Vagina (tissue), 2 donors: ENCODE measurements at regions not wholly inside any gene's neighbourhood (a gene's known extent, or its start where the extent isn't known, plus 50 kb on each side); places are given as distances from the start of the nearest gene placed in this dataset.

Experiments
- DNase-seq, 2 donors: peaks; one replicate each; pipeline ENCODE4 v3.0.0-alpha.2; 2017; ENCODE audit errors: extremely low spot score in 2 of 2
- H3K27ac ChIP-seq: fragments of 200-600 bp; sonication (generic); one replicate; pipeline ENCODE4 v1.5.1; 2019
- H3K27me3 ChIP-seq: fragments of 200-600 bp; sonication (generic); one replicate; pipeline ENCODE4 v1.5.1; 2019
- H3K36me3 ChIP-seq, 2 donors: fragments of 200-600 bp; sonication (generic); one replicate each; pipeline ENCODE4 v1.5.1; 2017 to 2019
- H3K4me1 ChIP-seq: fragments of 200-600 bp; sonication (generic); one replicate; pipeline ENCODE4 v1.5.1; 2019
- H3K4me3 ChIP-seq, 2 donors: fragments of 200-600 bp; sonication (generic); 1 replicate in 1 of 2; 2 replicates in 1 of 2; pipeline ENCODE4 v1.5.1; 2016 to 2019
- H3K9me3 ChIP-seq: fragments of 200-600 bp; sonication (generic); one replicate; pipeline ENCODE4 v1.5.1; 2019
- POLR2A ChIP-seq, 2 donors: fragments of 450-650 bp; IDR thresholded peaks; one replicate each; pipeline ENCODE4 v1.6.1; 2017; ENCODE audit warnings: antibody characterized with exemption in 2 of 2, mild to moderate bottlenecking in 2 of 2, moderate library complexity in 2 of 2
- POLR2AphosphoS5 ChIP-seq, 2 donors: sonication (generic); formaldehyde crosslinking; IDR thresholded peaks; one replicate each; pipeline ENCODE4 v1.9.0; 2017; ENCODE audit warnings: antibody characterized with exemption in 2 of 2, mild to moderate bottlenecking in 2 of 2, low read depth in 1 of 2; ENCODE audit not compliant: insufficient read depth in 1 of 2
- intact Hi-C: fragments of 100-400 bp; cut with DNase I; formaldehyde crosslinking; loops from one replicate; pipeline ENCODE4 v1.15.1; 2023
- TF ChIP-seq, protein P1 (sequence below), 3 experiments: fragments of 450-650 bp in 2 of 3; fragments of 200-600 bp in 1 of 3; sonication (generic) in 1 of 3; IDR thresholded peaks; one replicate each; pipeline ENCODE4 v1.5.1; 2017 to 2019; ENCODE audit warnings: antibody characterized with exemption in 3 of 3, mild to moderate bottlenecking in 2 of 3, moderate library complexity in 2 of 3

DNA sequence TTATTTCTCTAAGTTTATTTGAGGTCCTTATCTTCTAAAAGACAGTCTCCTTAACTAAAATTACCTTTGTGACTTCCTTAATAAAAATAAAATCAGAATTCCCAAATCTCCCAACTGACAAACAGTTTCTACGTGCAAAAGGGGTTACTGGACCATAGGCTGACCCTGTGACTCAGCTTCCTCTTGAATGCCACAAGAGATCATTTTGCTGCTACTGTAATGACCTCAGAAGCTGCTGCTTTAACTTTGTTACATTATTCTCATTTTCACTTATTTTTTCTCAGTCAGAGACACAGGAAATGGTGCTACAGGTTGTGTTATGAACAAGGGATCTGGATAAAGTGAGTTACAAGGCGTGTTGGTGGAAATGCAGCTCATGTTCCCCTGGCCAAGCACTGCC lies 132.2 kb upstream of the TMTC2 start:
- Histone ChIP-seq H3K27me3 (no peaks in the 10 kb centered on the region), H3K4me1 (no peaks in the 10 kb centered on the region), H3K4me3 (no peak overlapping the region), H3K36me3 (no peaks in the 10 kb centered on the region), H3K9me3 (no peaks in the 10 kb centered on the region), H3K27ac (no peak overlapping the region)
- TF ChIP-seq POLR2AphosphoS5 (IDR thresholded peaks at IDR 0.05; ENCODE audit: insufficient read depth in 1 of 2, low read depth in 1 of 2) (no peak), POLR2A (IDR thresholded peaks at IDR 0.05) (no peak)
- TF ChIP-seq, protein P1, sequence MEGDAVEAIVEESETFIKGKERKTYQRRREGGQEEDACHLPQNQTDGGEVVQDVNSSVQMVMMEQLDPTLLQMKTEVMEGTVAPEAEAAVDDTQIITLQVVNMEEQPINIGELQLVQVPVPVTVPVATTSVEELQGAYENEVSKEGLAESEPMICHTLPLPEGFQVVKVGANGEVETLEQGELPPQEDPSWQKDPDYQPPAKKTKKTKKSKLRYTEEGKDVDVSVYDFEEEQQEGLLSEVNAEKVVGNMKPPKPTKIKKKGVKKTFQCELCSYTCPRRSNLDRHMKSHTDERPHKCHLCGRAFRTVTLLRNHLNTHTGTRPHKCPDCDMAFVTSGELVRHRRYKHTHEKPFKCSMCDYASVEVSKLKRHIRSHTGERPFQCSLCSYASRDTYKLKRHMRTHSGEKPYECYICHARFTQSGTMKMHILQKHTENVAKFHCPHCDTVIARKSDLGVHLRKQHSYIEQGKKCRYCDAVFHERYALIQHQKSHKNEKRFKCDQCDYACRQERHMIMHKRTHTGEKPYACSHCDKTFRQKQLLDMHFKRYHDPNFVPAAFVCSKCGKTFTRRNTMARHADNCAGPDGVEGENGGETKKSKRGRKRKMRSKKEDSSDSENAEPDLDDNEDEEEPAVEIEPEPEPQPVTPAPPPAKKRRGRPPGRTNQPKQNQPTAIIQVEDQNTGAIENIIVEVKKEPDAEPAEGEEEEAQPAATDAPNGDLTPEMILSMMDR (IDR thresholded peaks at IDR 0.05): no peak
- no peak for DNase-seq
- intact Hi-C loops: no loop called here

DNA sequence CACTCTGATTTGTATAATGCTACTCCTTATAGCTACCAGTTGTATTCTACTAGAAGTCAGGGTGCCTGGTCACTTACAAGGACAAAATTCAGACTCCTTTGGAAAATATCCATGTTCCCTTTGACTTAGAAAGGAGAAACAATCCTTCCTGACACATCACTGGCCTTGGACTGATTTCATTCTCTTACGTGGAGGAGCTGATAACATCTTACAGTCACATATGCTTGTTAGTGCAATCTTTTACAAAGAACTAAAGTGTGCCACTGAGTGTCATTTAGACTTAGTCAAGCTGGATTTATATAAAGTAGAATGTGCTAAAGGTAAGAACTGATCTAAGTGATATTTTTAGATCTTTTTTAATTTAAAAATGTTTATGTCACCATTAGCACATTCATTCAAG lies 131.0 kb upstream of the TMTC2 start:
- no peak overlapping the region for H3K4me3 ChIP-seq
- intact Hi-C loops: no loop called here
- no peak for DNase-seq
- no peaks in the 10 kb centered on the region for H3K27me3 ChIP-seq
- H3K36me3 ChIP-seq: no peaks in the 10 kb centered on the region
- H3K27ac ChIP-seq: no peak overlapping the region
- H3K4me1 ChIP-seq: no peaks in the 10 kb centered on the region
- no peaks in the 10 kb centered on the region for H3K9me3 ChIP-seq
- TF ChIP-seq POLR2AphosphoS5 (IDR thresholded peaks at IDR 0.05; ENCODE audit: insufficient read depth in 1 of 2, low read depth in 1 of 2) (no peak), POLR2A (IDR thresholded peaks at IDR 0.05) (no peak)
- TF ChIP-seq, protein P1 (IDR thresholded peaks at IDR 0.05): no peak

DNA sequence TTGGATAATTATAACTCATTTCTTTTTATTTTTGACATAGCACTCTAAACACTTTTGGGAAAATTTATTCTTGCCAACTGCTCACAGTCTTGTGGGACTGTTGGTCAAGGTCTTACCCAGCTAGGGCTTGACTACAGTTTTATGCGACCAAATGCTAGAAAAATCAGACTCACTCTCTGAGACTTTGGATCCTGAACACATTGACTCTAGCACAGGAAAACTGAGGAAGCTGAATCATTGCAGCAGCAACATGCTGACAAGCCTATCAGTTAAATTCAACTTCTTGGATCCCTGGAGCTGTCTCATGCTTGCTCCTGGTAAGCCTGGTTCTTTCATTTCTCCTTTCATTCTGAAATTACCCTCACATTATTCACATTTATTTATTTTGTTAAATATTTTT lies 120.7 kb upstream of the TMTC2 start:
- Histone ChIP-seq H3K27ac (no peak overlapping the region), H3K9me3 (no peaks in the 10 kb centered on the region), H3K4me3 (no peak overlapping the region), H3K4me1 (no peaks in the 10 kb centered on the region), H3K36me3 (no peaks in the 10 kb centered on the region), H3K27me3 (no peaks in the 10 kb centered on the region)
- no peak for DNase-seq
- intact Hi-C loops: no loop called here
- TF ChIP-seq POLR2A (IDR thresholded peaks at IDR 0.05) (no peak), POLR2AphosphoS5 (IDR thresholded peaks at IDR 0.05; ENCODE audit: insufficient read depth in 1 of 2, low read depth in 1 of 2) (no peak)
- TF ChIP-seq, protein P1 (IDR thresholded peaks at IDR 0.05): no peak

DNA sequence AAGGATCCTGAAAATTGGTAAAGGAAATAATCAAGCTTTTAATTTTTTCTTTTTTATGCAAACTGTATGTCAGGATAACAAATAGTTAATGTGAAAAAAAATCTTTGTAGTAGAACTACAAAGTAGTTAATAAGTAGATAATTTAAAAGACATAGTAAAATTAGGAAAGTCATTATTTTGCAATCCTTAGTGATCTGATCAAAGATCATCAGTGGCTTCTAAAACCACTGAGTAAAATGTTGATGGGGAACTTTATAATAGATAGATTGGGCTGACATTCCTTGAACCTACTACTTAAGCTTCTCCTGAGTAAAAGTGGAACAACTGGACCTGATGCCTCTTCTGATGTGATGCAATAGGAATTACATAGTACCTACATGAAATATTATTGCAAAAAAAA lies 119.0 kb upstream of the TMTC2 start:
- Histone ChIP-seq H3K36me3 (no peaks in the 10 kb centered on the region), H3K4me3 (no peak overlapping the region), H3K27me3 (no peaks in the 10 kb centered on the region), H3K9me3 (no peaks in the 10 kb centered on the region), H3K4me1 (no peaks in the 10 kb centered on the region), H3K27ac (no peak overlapping the region)
- intact Hi-C loops: no loop called here
- DNase-seq: no peak
- TF ChIP-seq, protein P1 (IDR thresholded peaks at IDR 0.05): no peak

DNA sequence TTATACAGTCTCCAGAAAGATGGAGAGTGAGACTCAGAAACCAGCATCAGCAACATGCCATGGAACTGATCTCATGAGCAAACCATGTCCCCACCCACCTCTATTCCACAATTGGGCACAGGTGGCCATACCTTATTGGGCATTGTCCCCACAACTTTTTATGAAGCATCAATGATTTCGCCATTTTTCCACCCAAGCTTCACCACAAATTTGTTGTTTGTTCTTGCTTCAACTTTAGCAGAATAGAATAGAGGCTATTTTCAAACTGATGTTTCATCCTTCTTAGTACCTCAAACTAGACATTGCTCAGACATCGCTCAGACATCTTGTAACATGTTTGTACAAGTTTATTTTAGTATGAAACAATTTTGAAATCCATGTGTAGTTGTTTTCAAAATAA lies 112.5 kb upstream of the TMTC2 start:
- no peaks in the 10 kb centered on the region for H3K9me3 ChIP-seq

More for the DNA sequence above, 112.5 kb upstream of the TMTC2 start:
- Histone ChIP-seq H3K27ac (no peak overlapping the region), H3K36me3 (no peaks in the 10 kb centered on the region), H3K27me3 (no peaks in the 10 kb centered on the region), H3K4me3 (no peak overlapping the region), H3K4me1 (no peaks in the 10 kb centered on the region)
- TF ChIP-seq, protein P1 (IDR thresholded peaks at IDR 0.05): no peak
- TF ChIP-seq POLR2AphosphoS5 (IDR thresholded peaks at IDR 0.05; ENCODE audit: insufficient read depth in 1 of 2, low read depth in 1 of 2): no peak
- TF ChIP-seq POLR2A (IDR thresholded peaks at IDR 0.05): no peak
- intact Hi-C loops: loop anchor here (5.0 kb wide), 1 partner anchor 1893 kb away; no protein-coding TSS in a partner anchor
- DNase-seq: no peak
